Stimulated activated CD4-positive, alpha-beta T cell treated with anti-CD3 and anti-CD28 coated beads, TNF-alpha, amount 100 ng/mL, for 48 hours (primary cell): ENCODE measurements at regions not wholly inside any gene's neighbourhood (a gene's known extent, or its start where the extent isn't known, plus 50 kb on each side); places are given as distances from the start of the nearest gene placed in this dataset.
"Not testable (repeated sequence)": the region's sequence is repeated elsewhere in the genome, so short reads cannot be mapped to it uniquely, and the experiment has no call there.

Source experiments
- DNase-seq, 3 donors: peaks; one replicate each; pipeline ENCODE4 v3.0.0-alpha.2; 2020; ENCODE audit warnings: low read depth in 3 of 3

DNA sequence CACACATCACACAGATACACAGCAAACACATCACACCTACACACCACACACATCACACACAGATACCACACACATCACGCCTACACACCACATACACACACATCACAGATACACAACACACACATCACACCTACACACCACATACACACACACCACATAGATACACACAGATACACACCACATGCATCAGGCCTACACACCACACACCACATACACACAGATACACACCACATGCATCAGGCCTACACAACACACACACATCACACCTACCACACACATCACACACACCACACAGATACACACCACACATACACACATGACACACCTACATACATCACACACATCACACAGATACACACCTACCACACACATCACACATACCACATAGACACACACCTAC, 158.8 kb downstream of the NDUFA10 start:
- DNase-seq, result no peak

DNA sequence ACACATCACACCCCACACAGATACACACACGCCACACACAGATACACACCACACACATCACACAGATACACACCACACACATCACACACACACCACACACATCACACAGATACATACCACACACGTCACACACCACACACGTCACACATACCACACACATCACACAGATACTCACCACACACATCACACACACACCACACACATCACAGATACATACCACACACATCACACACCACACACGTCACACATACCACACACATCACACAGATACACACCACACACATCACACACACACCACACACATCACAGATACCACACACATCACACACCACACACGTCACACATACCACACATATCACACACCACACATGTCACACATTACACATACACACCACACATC, 159.3 kb downstream of the NDUFA10 start:
- not testable (repeated sequence) for DNase-seq

DNA sequence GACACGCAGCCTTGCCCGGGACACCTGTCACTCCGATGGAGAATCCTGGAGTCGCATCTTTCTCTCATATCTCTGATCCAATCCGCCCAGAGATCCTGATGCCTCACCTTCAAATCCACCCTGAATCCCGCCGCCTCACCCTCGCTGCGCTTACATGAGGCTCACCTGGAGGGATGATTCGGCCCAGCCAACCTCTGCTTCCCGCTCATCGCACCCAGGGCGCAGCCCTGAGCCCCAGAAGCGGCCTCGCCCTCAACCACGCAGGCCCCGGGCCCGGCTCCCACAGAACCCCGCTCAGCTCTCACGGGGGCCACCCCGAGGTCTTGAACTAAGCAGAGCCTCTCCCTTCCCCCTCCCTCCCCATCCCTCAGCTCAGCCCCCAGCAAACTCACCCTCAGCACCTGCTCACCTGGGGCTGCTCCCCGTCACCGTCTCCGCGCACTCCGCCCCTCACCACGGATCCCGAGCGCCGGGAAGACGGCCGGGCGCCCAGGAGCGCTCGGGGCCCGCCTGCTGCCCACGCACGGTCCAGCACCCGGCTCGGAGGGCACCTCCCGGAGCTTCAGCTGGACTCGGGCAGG, 160.0 kb downstream of the NDUFA10 start:
- DNase-seq, result no peak

DNA sequence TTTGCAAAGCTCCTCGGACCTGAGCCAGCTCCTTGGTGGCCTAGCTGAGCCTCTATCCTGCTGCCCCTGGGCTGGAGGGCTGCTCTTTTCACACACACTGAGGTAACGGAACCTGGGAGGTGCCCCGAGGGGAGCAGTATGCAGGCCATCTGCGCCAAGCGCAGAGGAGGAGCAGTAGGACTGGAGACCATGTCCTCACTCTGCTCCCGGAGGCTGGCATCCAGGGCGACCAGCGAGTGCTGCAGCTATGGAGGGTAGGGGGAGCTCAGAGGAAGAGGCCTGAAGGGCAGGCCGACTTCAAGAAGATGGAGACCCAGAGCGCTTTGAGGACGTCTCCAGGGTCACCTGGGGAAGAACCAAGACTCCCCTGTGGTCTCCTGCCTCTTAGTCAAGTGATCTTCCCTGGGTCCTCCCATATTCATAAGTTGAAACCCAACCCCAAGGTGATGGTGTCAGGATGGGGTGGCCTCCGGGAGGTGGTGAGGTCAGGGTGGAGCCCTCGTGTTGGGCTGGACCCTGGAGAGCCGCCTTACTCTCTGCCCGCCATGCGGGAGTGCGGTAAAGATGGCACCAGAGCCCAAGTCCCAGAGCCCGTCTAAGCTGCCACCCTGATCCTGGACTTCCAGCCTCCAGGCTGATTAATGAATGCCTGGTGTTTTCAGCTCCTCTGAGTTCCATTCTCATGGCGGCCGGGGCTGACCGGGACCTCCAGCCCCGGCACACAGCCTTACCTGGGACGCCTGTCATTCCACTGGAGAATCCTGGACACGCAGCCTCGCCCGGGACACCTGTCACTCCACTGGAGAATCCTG, 160.7 kb downstream of the NDUFA10 start:
- DNase-seq, result no peak

DNA sequence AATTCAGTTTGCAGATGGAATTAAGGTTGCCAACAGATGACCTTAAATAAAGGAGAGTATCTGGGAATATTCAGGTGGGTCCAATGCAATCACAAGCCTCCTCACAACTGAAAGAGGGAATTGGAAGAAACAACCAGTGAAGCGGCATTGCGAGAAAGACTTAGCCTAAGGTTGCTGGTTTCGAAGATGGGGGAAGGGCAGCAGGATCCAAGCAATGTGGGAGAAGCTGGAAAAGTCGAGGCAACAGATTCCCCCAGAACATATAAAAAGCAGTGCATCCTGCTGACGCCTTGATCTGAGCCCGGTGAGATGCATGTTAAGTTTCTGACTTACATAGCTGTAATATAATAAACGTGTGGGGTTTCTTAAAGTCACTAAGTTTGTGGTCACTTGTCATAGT, 162.5 kb downstream of the NDUFA10 start:
- DNase-seq, result no peak

DNA sequence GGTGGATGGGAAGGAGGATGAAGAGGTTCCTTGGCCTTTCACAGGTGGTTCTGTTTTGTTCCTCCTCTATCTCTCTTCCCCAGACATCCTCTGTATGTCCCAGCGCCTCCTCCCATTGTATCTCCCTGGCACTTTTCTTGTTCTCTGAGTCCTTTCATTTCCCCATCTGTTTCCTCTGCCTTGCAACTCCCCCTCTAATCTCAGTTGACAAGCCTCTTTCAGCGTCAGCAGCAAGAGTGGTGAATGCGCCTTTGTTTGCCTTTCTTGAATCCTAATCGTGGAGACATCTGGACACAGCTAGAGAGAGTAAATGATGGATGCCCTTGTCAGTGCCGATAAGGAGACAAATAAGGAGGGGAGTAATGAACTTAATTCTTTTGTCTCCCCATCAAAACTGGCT, 167.0 kb downstream of the NDUFA10 start:
- DNase-seq, result no peak

DNA sequence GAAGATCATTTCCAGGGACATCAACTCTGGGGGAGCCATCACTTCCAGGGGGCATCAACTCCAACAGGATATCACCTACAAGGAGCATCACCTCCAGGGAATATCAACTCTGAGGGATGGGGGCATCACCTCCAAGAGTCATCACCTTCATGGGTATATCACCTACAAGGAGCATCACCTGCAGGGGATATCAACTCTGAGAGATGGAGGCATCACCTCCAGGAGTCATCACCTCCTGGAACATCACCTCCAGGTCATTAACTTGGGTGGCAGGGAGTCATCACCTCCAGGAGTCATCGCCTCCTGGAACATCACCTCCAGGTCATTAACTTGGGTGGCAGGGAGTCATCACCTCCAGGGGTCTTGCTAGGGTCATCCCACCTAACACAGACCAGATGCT, 167.6 kb downstream of the NDUFA10 start:
- no peak for DNase-seq

DNA sequence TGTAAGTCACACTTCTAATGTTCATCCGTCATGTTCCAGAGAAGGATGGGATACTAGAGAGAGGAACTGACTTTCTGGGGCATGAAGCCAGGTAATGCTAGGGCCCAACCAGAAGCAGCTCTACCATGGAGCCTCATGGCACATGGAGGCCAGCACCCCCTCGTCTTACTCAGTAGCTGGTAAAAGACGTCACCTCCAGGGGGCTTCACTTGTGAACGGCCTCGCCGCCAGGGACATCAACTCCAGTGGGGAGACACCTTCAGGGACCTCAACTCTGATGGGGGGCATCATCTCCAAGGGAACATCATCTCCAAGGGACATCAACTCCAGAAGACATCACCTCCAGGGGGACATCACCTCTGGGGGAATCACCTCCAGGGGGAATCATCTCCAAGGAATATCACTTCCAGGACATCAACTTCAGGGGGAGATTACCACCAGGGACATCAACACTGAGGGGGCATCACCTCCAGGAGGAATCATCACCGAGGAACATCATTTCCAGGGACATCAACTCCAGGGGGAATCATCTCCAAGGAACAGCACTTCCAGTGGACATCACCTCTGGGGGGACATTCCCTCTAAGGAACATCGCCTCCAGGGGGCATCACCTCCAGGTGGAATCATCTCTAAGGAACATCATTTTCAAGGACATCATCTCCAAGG, 168.4 kb downstream of the NDUFA10 start:
- no peak for DNase-seq

DNA sequence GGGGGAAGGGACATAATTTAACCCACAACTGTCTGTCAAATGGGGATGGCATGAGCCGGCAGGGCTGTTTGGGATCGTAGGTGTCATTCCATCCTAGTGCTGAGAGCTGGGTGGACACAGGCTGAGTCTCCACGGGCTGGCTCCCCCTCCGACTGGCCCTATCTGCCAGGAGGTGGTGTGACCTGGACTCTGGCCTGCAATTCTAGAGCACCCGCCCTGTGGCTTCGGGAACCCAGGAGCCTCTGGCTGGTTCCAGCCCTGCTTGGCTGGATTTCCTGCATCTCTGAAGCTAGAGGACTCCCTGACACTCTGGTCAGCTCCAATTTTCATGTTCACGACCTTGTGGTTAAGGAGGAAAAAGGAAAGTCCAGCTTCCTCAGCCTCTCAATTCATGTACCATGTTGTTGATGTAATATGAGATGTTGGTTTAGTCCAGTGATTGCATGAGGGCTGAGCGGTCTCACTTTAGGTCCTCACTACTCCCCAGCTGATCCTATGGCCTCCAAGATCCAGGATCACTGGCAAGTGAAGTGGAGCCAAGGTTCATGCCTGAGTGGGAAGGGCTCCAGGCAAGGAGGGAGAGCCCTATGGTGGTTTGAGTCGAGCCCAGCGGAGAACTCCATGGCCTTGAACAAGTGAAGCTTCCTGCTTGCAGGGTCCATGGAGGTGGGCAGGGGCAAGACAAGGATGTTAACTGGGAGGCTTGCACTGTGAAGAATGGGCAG, 169.1 kb downstream of the NDUFA10 start:
- DNase-seq, result no peak

DNA sequence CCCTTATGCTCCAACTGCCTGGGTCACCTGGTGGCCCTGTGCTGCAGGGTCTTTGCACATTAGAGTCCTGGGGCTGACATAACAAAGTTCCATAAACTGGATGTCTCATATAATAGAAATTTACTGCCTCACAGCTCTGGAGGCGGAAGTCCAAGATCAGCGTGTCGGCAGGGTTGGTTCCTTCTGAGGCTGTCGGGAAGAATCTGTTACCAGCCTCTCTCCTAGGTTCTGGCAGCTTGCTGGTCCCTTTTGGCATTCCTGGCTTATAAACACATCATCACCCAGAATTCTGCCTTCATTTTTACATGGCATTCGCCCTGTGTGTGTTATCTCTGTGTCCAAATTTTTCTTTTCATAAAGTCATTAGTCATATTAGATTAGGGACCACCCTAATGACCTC, 170.5 kb downstream of the NDUFA10 start:
- no peak for DNase-seq

DNA sequence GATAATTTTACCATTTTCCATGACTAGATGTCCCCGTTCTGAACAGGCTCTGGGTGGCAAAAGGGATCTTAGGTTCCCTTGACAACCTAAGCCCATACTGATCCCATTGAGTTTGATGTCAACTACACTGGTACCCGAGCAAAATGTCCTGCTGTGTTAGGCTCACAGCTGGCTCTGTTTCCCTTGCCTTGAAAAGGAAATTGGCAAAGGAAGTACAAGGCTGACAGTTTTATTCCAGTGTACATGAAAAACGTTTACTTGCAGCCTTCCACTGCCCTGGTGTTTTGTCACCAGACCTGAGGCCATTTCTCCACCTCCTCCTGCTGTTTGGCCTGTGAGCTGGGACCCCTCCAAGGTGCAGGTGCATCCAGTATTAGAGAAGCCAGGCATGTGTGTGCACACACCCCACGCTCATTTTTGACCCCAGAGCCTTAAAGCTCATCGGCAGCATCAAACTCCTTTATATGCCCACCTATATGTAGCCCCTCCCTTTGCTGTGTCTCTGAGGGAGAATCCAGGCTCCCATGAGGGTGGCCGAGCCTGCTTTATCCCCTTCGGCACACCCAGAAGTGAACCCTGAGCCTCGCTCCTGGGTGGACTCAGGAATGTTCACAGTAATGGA, 171.3 kb downstream of the NDUFA10 start:
- DNase-seq, result no peak

DNA sequence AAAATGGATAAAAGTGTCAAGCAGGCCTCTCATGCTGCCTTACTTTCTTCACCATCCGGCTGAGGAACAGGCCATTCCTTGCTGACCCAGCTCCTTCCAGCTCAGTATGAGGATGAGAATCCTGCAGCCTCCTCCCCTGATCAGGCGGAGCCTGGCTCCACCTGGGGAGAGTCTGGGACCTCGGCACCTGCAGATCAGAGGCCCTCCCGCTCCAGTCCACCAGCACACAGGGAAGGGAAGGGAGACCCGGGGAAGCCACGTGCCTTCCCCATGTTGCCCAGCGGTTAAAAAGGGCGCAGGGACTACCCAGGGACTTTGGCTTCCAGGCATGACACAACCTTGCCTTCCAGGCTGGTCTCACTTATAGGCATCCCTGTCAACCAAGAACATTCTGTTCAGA, 172.0 kb downstream of the NDUFA10 start:
- no peak for DNase-seq

DNA sequence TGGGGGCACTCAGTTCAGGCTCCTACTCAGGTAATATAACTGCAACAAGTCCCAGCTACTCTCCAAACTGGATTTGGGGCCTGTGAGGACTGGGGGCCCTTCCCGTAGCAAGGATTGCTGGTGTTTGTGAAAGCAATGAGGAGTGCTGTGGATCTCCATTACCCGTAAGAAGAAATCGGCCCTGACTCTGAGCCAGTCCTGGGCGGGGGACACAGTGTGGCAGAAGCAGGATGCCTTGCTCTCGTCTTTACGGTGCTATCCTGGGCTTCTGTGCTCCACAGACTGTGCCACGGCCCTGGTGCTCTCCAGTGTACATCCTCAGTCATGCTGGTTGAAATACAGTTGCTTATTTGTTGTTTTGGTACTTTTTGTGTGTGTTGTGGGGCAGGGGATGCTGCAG, 172.9 kb downstream of the NDUFA10 start:
- DNase-seq, result no peak

DNA sequence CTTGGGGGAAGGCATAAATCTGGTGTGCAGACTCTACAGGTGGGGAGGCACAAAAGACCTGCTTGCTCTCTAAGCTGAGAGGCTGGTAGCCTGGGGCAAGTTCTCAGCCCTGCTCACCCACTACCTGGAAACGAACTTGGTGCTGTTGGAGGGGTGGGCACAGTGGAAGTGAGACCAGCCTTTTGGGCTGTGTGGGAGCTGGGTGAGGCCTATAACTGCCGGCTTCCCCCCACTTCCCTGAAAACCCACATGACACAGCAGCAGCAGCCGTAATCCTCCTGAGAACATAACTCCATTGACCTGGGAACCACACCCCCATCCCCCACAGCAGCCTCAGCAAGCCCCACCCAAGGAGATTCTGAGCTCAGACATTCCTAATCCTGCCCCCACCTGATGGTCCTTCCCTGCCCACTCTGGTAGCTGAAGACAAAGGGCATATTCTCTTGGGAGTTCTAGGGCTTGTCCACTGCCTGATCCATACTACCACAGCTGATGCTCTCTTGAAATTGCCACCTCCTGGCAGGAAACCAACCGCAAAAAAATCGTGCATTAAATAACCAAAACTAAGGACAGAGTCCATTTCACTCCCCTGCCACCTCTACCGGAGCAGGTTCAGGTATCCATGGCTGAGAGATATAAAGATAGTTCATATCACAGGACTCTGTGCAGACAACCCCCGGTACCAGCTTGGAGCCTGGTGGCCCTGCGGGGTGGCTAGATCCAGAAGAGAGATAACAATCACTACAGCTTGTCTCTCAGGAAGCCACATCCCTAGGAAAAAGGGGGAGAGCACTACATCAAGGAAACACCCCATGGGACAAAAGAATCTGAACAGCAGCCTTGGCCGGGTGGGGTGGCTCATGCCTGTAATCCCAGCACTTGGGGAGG, 178.1 kb downstream of the NDUFA10 start:
- DNase-seq, result no peak

DNA sequence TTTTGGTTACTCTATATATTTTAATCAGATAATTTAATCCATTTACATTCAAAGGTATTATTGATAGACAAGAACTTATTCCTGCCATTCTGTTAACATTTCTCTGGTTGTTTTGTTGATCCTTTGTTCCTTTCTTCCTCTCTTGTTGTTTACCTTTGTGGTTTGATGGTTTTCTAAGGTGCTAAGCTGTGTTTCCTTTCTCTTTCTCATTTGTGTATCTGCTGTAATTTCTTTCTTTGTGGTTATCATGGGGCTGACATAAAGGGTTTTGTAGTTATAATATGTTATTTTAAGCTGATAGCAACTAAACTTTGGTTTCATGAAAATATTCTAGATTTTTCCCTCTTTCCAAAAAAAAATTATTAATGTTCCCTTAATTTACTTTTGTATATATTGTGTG, 179.2 kb downstream of the NDUFA10 start:
- no peak for DNase-seq

DNA sequence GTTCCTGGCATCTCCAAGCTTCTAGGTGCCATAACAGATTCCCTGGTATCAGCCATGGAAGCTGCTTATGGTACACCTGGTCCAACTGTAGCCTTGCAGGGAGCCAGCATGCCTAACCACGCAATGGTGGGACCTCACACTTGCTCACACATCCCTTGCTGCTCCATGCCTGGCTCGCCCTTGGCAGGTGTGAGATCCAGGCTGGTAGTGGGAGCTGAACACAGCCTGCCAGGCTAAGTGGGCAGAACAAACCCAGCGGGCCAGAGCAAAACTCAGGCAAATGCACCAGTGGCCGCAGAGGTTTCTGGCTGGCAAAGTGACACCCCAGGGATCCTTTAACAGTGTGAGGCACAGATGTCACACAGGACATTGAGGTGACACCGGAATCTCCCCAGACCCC, 185.8 kb downstream of the NDUFA10 start:
- DNase-seq, result no peak

DNA sequence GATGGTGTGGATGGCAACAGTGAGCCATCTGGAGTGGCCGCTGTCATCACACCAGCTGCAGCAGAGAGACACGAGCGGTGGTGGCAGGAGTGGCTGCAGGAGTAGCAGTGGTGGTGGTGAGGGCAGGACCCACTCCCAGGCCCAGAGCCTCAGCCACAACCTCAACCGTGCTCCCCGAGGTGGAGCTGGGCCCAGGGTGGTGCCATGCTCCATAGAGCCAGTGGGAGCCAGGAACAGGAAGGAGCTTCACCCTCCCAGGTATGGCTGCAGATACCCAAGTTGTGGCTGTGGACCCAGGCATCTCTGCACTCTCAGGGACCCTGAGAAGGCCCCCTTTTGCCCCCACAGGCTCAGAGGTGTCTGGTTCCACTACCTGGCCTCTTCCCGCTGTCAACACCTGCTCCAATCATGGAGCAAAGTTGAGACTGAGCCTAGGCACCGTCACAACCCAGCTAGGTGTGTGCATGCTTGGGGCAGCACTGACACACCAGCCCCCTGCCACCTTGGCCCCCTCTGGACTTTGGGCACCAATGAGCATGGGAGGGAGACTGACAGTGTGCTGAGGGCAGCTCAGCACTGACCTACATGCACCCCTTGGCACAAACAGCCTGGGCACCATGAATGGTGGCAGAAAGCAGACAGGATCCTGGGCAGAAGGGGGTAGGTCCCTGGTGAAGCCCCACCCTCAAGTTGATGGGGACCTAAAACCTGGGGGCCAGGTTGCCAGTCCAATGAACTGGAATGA, 188.9 kb downstream of the NDUFA10 start:
- no peak for DNase-seq

DNA sequence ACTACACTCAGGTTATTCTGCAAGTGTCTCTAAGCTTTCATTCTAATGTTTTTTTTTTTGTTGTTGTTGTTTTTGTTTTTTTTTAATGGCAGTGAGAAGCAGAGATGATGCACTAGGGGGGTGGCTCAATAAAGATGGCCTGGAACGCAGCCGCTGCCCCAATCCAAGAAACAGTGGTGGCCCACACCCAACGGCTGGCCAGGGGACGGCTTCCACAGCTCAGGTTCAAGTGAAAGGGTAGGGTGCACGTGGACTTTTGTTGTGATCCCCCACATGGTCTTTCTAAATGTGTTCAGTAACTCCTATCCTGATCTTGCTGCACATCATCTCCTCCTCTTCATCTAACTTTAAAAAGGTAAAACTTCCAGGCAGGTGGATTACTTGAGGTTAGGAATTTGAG, 190.1 kb downstream of the NDUFA10 start:
- no peak for DNase-seq

DNA sequence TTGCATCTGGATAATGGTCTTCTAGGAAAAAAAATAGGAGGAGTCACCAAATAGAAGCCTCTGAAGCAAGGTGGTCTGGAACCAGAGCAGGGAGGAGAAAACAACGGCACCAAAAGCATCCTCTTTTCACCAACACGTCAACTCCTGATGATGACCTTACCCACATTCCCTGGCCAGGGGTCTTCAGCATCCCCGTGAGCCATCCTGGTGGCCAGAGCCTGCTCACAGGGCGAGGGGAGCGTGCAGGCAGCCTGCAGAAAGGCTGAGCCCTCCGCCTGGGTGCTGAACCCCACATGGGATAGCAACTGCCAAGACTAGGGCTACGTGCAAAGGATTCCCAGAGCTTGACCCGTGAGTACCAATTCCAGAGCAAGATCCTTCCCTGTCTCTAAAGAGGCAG, 191.0 kb downstream of the NDUFA10 start:
- no peak for DNase-seq
